Activated CD8-positive, alpha-beta memory T cell treated with anti-CD3 and anti-CD28 coated beads for 36 hours (primary cell): ENCODE measurements at regions not wholly inside any gene's neighbourhood (a gene's known extent, or its start where the extent isn't known, plus 50 kb on each side); places are given as distances from the start of the nearest gene placed in this dataset.
"Not testable (repeated sequence)": the region's sequence is repeated elsewhere in the genome, so short reads cannot be mapped to it uniquely, and the experiment has no call there.

Experiments used
- CTCF ChIA-PET: fragments of 350-600 bp; sonication (Branson Sonifier 250); formaldehyde crosslinking; loops from one replicate; lab custom pipeline; 2021; ENCODE audit warnings: antibody characterized with exemption; lab: Charles Lee
- POLR2A ChIA-PET: fragments of 350-600 bp; sonication (Branson Sonifier 250); formaldehyde crosslinking; loops from one replicate; lab custom pipeline; 2021; ENCODE audit warnings: antibody characterized with exemption; lab: Charles Lee

DNA sequence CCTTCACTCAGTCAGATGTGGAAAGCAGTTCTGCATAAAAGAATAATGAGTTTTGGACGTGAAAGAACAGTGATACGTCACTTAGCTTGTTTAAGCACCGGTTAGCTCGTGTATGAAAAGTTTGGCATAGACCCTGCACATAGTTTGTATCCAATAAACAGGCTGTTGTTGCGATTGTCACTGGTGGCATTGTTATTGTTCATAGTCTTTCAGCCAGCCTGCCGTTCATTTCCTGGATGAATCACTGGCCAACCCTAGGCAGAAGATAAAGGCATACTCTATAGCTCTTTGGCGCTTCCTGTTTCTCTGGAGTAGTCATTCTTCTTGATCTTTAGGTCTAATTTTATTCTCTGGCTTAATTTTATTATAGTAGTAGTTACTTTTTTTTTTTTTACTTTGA lies 57.8 kb upstream of the ANKRD30A start:
- POLR2A ChIA-PET: no interaction called here
- CTCF ChIA-PET: no interaction called here

DNA sequence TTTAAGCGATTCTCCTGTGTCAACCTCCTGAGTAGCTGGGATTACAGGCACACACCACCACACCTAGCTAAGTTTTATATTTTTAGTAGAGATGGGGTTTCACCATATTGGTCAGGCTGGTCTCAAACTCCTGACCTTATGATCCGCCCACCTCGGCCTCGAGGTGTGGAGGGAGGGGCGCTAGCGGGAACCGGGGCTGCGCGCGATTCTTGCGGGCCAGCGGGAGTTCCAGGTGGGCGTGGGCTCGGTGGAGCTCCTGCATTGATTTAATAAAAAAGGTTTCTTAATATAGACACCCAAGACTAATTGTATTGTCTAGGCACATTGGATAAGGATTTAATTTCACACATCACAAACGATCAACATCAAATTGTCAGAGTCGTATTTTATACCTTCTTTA lies 63.1 kb upstream of the ANKRD30A start:
- POLR2A ChIA-PET: not testable (repeated sequence)

DNA sequence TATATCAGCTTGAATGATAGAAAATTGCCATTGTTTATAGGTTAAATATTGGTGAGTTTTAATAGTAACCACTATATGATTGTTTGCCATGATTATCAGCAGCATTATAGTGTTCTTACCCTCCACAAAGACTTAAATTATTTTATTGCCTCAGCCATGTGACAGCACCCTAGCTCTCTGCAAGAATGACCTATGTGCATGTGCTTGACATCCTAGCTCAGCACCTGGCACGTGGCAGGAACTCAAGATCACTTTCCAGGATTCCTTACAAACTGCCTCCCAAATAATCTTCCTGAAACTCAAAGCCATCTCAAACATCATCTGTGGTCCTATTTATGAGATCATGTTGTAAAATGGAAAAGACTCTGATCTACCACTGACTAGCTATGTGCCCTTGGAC lies 68.1 kb upstream of the ANKRD30A start:
- ChIA-PET CTCF (no interaction called here), POLR2A (no interaction called here)

More for the DNA sequence above, 63.1 kb upstream of the ANKRD30A start:
- CTCF ChIA-PET: not testable (repeated sequence)

DNA sequence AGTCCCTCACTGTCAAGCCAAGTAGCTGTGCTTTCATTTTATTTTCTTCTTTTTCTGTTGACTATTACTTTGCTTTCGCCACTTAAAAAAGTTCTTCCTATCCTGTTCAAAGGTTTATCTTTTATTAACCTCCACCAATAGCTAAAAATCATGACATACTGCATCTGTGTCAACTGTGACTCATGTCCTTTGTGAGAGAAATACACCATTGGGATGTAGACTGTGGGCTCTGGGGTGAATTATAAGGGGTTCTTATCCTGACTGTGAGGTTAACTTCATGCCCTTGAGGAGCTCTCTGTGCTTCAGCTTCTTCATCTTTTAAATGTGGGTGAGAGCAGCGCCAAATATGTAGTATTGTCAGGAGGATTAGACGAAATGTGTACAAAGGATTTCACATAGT lies 71.9 kb upstream of the ANKRD30A start:
- CTCF ChIA-PET: no interaction called here
- POLR2A ChIA-PET: no interaction called here

DNA sequence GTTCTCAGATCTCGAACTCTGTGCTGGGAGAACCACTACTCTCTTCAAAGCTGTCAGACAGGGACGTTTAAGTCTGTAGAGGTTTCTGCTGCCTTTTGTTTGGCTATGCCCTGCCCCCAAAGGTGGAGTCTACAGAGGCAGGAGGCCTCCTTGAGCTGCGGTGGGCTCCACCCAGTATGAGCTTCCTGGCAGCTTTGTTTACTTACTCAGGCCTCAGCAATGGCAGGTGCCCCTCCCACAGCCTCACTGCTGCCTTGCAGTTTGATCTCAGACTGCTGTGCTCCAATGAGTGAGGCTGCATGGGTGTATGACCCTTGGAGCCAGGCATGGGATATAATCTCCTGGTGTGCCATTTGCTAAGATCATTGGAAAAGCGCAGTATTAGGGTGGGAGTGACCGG lies 75.4 kb upstream of the ANKRD30A start:
- POLR2A ChIA-PET, CTCF ChIA-PET: not testable (repeated sequence)

DNA sequence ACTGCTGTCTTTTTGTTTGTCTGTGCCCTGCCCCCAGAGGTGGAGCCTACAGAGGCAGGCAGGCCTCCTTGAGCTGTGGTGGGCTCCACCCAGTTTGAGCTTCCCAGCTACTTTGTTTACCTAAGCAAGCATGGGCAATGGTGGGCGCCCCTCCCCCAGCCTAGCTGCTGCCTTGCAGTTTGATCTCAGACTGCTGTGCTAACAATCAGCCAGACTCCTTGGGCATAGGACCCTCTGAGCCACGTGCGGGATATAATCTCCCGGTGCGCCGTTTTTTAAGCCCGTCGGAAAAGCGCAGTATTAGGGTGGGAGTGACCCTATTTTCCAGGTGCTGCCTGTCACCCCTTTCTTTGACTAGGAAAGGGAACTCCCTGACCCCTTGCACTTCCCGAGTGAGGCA lies 81.1 kb upstream of the ANKRD30A start:
- POLR2A ChIA-PET, CTCF ChIA-PET: not testable (repeated sequence)

DNA sequence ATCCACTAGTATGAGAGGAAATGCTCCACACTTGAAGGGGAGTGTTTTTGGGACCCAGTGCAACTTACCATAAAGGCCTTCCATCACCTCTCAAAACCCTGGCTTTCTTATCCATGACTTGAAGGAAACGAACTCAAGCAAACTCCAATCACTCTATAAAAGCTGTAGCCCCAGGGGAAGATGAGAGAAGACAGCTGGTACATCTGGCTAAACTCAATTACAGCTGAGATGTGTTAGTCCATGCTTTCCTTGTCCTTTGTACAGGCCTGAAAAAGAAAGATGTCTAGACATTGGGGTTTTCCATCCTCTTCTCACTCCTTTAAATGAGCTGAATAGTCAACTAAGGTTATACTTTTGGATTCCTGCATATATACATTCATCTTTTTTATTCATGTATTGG lies 89.5 kb upstream of the ANKRD30A start:
- ChIA-PET POLR2A (no interaction called here), CTCF (no interaction called here)

DNA sequence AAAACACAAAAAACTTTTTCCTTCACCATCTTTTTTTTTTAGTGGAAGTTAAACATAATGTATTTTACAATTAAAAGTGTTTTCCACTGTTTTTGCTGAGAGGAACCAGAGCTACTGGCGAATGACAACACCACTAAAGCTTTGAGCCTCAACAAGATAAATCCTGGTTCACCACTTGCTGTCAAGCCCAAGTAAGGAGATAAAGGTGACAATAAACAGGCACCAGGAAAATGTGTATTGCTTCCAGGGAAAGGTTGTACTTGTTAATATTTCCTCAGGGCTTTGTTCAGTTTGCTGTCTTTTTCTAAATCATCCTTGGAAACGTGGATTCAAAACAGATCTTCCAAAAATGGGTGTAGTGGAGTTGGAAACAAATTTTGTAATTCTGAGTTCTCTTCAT lies 109.9 kb upstream of the ANKRD30A start:
- POLR2A ChIA-PET: no interaction called here
- CTCF ChIA-PET: no interaction called here

DNA sequence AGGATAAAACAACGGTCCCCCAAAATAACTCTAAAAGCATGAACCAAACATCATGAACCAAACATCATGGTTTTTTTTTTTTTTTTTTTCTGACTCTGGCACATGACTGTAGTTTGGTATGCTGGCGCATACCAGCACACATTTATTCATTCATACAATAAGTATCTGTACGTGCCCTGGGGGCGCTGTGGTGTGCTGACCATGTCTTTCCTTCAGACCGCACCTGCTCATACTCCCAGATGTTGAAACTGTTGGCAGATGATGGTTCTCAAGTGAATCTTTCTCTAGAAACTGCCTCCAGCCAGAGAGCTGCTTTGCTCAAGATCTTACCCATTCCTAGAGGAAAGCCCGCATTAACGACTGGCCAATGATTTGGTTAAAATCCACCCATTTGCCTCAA lies 114.7 kb upstream of the ANKRD30A start:
- ChIA-PET POLR2A (no interaction called here), CTCF (no interaction called here)

DNA sequence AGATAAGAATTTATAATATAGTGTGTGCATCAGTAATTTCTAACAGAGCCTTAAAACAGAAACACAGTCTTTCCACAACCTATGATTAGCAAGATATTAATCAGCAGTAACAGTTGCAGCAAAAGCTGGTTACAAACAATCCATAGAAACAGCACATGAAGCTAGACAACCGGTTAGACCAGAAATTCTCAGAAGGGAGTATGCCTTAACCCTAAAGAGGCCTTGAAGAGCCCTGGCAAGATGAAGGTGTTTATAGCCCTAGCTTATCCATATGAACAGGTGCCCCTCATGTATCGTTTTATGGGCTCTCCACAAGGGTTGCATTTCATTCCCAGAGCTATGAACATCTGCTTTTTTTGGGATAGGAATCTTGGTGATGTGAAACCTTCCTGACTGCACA lies 117.1 kb upstream of the ANKRD30A start:
- CTCF ChIA-PET: not testable (repeated sequence)

DNA sequence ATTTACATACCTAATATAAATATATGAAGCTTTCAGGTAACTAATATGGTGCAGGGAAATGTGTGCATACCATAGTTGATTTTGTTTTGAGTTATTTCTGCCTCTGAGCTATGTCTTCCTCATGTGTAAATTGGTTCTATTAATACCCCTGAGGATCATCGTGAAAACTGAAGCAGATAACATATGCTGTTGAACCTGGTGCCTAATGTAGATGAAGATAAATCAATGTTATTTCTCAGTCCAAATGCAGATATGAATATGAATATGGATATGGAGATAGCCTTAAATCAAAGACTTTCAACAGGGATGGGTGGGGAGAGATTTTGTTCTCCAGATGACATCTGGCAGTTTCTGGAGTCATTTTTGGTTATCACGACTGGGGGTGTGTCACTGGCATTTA lies 122.3 kb upstream of the ANKRD30A start:
- ChIA-PET CTCF (no interaction called here), POLR2A (no interaction called here)

More for the DNA sequence above, 117.1 kb upstream of the ANKRD30A start:
- POLR2A ChIA-PET: not testable (repeated sequence)

DNA sequence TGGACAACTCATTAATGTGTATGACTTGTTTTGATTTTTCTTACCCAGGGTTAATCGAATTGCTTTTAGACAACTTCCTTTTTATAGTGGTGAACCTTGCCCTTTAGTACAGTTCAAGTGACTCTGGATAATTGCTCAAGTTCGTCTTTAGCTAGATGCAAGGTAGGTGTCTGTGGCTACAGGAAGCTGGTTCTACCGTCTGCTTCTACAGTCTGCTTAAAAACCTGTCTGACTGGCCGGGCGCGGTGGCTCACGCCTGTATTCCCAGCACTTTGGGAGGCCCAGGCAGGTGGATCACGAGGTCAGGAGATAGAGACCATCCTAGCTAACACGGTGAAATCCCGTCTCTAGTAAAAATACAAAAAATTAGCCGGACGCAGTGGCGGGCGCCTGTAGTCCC lies 129.6 kb upstream of the ANKRD30A start:
- POLR2A ChIA-PET, CTCF ChIA-PET: not testable (repeated sequence)

DNA sequence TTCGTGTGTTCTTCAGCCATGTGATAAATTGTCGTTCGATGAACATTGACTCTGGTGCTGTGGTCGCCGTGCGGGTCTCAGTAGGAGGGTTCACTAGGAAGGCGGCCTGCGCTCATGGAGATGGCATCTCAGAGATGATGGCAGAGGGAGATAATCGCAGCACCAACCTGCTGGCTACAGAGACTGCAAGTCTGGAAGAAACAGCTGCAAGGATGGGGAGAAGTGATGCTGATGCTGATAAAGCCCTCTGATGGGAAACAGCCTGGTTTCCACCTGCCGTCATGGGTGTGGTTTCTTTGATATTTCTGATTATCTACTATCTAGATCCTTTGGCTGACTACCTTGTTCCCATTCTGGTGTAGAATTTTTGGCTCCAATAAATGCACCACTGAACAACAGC lies 130.5 kb upstream of the ANKRD30A start:
- ChIA-PET POLR2A (no interaction called here), CTCF (no interaction called here)

DNA sequence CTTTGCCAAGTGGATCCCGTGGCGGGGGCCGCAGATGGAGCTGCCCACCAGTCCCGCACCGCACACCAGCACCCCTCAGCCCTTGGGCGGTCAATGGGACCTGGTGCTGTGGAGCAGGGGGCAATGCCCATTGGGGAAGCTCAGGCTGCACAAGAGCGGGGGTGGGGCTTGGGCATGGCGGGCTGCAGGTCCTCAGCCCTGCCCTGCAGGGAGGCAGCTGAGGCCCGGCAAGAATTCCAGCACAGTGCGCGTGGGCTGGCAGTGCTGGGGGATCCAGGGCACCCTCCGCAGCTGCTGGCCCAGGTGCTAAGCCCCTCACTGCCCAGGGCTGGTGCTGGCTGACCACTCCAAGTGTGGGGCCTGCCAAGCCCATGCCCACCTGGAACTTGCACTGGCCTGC lies 136.2 kb upstream of the ANKRD30A start:
- CTCF ChIA-PET: no interaction called here
- POLR2A ChIA-PET: no interaction called here

DNA sequence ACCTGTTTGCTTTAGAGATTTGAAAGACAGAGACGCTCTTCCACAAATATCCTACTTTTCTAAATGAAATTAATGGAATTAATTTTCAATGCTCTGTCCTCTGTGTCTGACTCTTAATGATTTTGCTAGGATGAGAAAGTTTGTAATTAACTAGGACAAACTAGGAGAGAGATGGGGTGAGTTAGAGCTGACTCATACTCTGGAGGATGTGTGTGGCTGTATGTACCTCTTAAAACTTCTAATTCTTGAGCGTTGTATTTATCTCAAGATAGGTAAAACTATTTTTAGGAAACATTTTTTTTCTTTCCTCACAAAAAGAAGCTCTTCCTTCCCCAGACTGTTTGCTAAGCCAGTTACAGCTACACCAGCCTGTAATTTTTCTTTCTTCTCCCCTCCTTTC lies 178.8 kb upstream of the ANKRD30A start:
- ChIA-PET POLR2A (no interaction called here), CTCF (no interaction called here)

DNA sequence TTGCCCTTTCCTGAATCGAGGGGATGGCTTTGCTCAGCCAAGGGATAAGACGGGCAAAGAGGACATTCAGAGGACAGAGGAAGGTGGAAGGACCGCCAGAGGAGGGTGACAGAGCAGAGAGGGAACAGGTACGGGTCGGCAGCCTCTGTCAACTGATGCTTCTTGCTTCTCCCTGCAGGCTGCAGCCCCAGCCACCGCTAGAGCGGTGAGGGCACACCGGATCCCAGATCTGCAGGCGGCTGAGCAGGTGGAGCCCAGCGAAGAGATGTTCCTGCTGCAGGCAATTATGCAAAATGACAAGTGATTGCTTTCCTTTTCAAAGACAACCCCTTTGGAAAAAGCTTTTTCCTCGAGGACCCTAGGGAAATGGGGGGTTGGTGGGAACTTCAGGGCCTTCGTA lies 181.9 kb upstream of the ANKRD30A start:
- POLR2A ChIA-PET: no interaction called here
- CTCF ChIA-PET: no interaction called here

DNA sequence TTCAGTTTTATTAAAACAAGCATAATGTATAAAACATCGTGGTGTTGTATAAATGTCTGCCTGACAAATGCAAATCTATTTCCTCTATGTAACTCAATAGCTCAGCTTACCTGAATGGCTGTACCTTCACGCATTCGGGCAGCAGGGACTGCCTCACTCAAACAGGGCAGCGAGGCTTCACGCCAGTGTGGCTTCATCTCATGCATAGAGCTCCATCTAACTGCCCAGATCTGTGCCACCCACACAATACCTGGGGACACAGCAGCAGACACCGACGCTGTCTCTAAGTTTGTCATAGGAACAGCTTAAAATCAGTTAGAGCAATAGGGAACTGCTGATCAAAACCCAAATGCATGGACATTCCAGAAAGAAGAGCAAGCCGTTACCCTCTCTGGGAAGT lies 182.8 kb upstream of the ANKRD30A start:
- ChIA-PET POLR2A (no interaction called here), CTCF (no interaction called here)

DNA sequence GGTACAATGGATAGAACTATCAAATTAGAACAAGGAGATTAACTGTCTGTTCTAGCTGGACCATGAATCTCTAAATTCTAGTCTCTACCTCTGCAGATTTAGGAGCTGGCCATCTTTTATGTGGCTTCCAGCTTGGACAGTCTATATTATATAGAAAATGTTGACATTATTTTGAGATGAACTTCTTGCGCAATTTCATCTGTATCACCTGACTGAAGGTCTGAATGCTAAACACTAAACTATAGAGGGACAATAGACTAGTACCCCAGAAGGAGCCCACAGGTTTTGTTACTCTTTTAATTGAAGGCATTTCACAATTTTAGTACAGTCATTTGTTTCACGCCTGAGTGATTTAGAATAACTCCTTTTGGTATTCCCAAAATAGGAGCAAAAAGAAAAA lies 222.4 kb upstream of the ANKRD30A start:
- POLR2A ChIA-PET: no interaction called here
- CTCF ChIA-PET: no interaction called here

DNA sequence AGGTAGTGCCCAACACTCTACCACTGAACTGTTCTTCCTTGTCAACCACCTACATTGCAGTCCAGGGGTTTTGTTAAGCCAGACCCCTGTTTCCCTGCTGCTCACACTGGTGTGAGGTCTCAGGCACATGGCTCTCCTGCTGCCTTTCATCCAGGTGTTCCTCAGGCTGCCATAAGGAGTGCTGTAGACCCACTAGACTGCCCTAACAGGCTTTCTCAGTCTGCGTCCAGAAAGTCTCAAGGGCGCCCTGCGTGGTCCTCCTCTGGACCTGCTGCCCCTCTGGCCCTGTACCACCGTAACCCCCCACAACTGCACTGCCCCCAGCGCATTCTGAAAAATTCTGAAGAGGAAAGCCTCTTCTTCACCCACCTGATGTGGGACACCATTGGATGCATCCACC lies 225.7 kb upstream of the ANKRD30A start:
- ChIA-PET POLR2A (no interaction called here), CTCF (no interaction called here)

DNA sequence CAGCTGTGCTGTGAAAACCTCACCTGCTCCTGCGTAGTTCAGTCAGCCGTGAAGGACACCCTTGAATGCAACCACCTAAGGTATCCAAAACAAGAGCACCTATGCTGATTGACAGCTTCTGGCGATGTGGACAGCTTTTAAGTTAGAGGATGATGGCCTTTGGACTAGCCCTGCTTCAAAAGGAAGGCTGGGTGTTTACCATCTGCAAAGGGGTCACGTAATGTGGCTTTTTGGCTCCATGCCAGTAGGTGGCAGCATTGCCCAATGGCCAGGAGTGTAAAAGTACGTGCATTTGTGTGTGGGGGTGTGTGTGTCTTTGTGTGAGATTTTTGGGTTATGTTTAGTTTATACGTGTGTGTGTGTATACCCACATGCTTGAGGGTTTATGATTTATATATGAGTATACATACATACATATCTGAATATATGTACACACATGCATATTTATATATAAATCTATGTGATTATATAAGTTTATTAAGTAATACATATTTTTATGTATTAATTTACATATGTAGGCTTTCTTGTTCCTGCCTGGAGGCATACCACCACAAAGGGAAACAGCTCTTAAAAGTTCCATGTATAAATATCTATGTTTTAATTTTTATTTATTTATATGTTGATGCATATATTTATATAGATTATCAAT lies 236.3 kb upstream of the ANKRD30A start:
- ChIA-PET POLR2A (no interaction called here), CTCF (interaction anchor here (0.5 kb wide), 1 partner anchor 401 kb away, joined by 8 read pairs; no protein-coding TSS in a partner anchor)

DNA sequence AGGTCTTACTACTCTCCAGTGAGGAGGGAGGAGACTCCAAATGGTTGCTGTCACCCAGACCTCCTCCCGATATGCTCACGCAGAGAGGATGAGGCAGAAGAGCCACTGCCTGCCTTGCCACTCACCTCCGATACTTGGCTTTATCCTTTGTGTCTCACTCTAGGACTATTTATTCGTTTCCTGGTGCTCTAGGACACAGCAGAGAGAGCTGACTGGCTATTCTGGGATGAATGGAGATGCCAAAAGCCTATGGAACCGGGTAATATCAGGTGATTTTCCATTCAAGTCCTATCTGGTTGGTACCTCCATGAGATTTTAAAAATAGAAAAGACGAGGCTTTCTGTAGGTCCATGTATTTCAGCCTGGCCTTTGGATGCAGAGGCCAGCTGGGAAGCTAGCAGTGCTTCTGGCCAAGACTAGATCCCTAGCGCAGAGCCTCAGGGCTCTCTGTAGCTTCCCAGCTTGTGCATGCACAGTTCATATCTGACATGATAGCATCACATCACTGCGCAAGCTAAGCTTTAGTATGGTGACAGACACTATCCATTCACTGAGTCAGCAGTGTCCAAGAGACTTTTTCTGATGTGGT lies 239.0 kb upstream of the ANKRD30A start:
- CTCF ChIA-PET: no interaction called here
- POLR2A ChIA-PET: no interaction called here

DNA sequence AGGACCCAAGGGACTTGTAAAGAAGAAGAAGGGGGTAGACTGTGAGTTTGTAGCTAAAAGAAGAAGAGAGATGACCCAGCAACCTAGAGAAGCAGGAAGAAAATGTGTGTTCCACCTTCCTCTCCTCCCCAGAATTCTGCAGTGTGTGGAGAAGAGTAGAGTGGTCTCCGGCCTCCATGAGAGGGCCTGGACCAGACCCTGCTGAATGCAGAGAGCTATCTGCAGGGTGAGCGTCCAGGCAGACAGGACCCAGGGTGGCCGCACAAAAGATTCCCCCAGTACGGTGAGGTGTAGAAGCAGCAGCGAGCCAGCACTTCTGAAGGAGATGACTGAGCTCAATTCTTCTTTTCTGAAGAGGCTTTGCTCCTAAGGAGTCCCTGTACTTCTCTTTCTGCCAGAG lies 239.7 kb upstream of the ANKRD30A start:
- ChIA-PET CTCF (no interaction called here), POLR2A (no interaction called here)
